ENCODE measurements at regions not wholly inside any gene's neighbourhood (a gene's known extent, or its start where the extent isn't known, plus 50 kb on each side); places are given as distances from the start of the nearest gene placed in this dataset.

- TF ChIP-seq POLR2AphosphoS5 (IDR thresholded peaks at IDR 0.05) (no peak), POLR2A (IDR thresholded peaks at IDR 0.05; ENCODE audit: low read depth) (no peak)
- Histone ChIP-seq H3K4me1 (peaks cover 0 to 3% (median 0%) of the 10 kb centered on the region in 4 donors), H3K4me3 (no peak overlapping the region), H3K27ac (replicated peaks in 1 of 4) (no peak overlapping the region), H3K36me3 (no peaks in the 10 kb centered on the region), H3K27me3 (peaks cover 0 to 43% (median 3%) of the 10 kb centered on the region in 4 donors), H3K9me3 (no peaks in the 10 kb centered on the region)
- no peak for DNase-seq (ENCODE audit: extremely low spot score)
- WGBS: 56% methylated on average over 6 of the region's 7 CpGs
- intact Hi-C loops (cut with DNase I): no loop called here
Observed at GRCh38 chr1:29909962-29910361, 673.6 kb downstream of the PTPRU start.

GRCh38 chr1:29907596-29907995 is 671.3 kb downstream of the PTPRU start:
- H3K36me3 ChIP-seq: no peaks in the 10 kb centered on the region
- WGBS: 81% methylated on average over 7 of the region's 7 CpGs
- TF ChIP-seq POLR2A (IDR thresholded peaks at IDR 0.05; ENCODE audit: low read depth): no peak
- no peak for TF ChIP-seq CTCF (IDR thresholded peaks at IDR 0.05)
- no peak for TF ChIP-seq POLR2AphosphoS5 (IDR thresholded peaks at IDR 0.05)
- TF ChIP-seq EP300 (IDR thresholded peaks at IDR 0.05): no peak
- H3K9me3 ChIP-seq: no peaks in the 10 kb centered on the region
- DNase-seq (ENCODE audit: extremely low spot score): no peak
- peaks cover 0 to 5% (median under 1%) of the 10 kb centered on the region in 4 donors for H3K4me1 ChIP-seq
- no peak overlapping the region for H3K4me3 ChIP-seq
- H3K27me3 ChIP-seq: peaks cover 0 to 26% (median 0%) of the 10 kb centered on the region in 4 donors
- intact Hi-C loops (cut with DNase I): no loop called here
- no peak overlapping the region for H3K27ac ChIP-seq (replicated peaks in 1 of 4)

- Histone ChIP-seq H3K9me3 (no peaks in the 10 kb centered on the region), H3K4me3 (no peak overlapping the region), H3K4me1 (peaks cover 0 to 12% (median 4%) of the 10 kb centered on the region in 4 donors), H3K27ac (replicated peaks in 1 of 4) (no peak overlapping the region), H3K27me3 (peaks cover 0 to 26% (median 0%) of the 10 kb centered on the region in 4 donors), H3K36me3 (no peaks in the 10 kb centered on the region)
- intact Hi-C loops (cut with DNase I): no loop called here
- TF ChIP-seq CTCF (IDR thresholded peaks at IDR 0.05): no peak
- no peak for TF ChIP-seq EP300 (IDR thresholded peaks at IDR 0.05)
- TF ChIP-seq POLR2A (IDR thresholded peaks at IDR 0.05; ENCODE audit: low read depth): no peak
- TF ChIP-seq POLR2AphosphoS5 (IDR thresholded peaks at IDR 0.05): no peak
- 90% methylated on average over 6 of the region's 6 CpGs for WGBS
- DNase-seq (ENCODE audit: extremely low spot score): no peak
Observed at GRCh38 chr1:29906927-29907326, 670.6 kb downstream of the PTPRU start.

GRCh38 chr1:29903548-29904166 is 667.3 kb downstream of the PTPRU start:
- H3K4me1 ChIP-seq: peaks cover 13 to 27% (median 21%) of the 10 kb centered on the region in 4 donors
- no peak overlapping the region for H3K4me3 ChIP-seq
- intact Hi-C loops (cut with DNase I): no loop called here
- H3K27ac ChIP-seq (replicated peaks in 1 of 4): no peak overlapping the region
- no peak for DNase-seq (ENCODE audit: extremely low spot score)
- no peaks in the 10 kb centered on the region for H3K9me3 ChIP-seq
- 81% methylated on average over 5 of the region's 5 CpGs for WGBS
- peaks cover 0 to 28% (median 0%) of the 10 kb centered on the region in 4 donors for H3K27me3 ChIP-seq
- no peak for TF ChIP-seq CTCF (IDR thresholded peaks at IDR 0.05)
- no peak for TF ChIP-seq POLR2AphosphoS5 (IDR thresholded peaks at IDR 0.05)
- TF ChIP-seq EP300 (IDR thresholded peaks at IDR 0.05): no peak
- TF ChIP-seq POLR2A (IDR thresholded peaks at IDR 0.05; ENCODE audit: low read depth): no peak
- H3K36me3 ChIP-seq: no peaks in the 10 kb centered on the region

GRCh38 chr1:29901624-29902325 is 665.5 kb downstream of the PTPRU start:
- no peak for TF ChIP-seq EP300 (IDR thresholded peaks at IDR 0.05)
- TF ChIP-seq CTCF (IDR thresholded peaks at IDR 0.05): no peak
- no peak for TF ChIP-seq POLR2AphosphoS5 (IDR thresholded peaks at IDR 0.05)
- no peak for TF ChIP-seq POLR2A (IDR thresholded peaks at IDR 0.05; ENCODE audit: low read depth)
- DNase-seq (ENCODE audit: extremely low spot score): no peak
- WGBS: 27% methylated on average over 12 of the region's 12 CpGs
- intact Hi-C loops (cut with DNase I): no loop called here
- H3K4me1 ChIP-seq: peaks cover 13 to 27% (median 21%) of the 10 kb centered on the region in 4 donors
- no peak overlapping the region for H3K4me3 ChIP-seq
- H3K27ac ChIP-seq (replicated peaks in 1 of 4): no peak overlapping the region
- peaks cover 0 to 31% (median 0%) of the 10 kb centered on the region in 4 donors for H3K27me3 ChIP-seq
- H3K36me3 ChIP-seq: no peaks in the 10 kb centered on the region
- no peaks in the 10 kb centered on the region for H3K9me3 ChIP-seq

Data from esophagus muscularis mucosa (tissue), 4 donors.